Activated T-cell treated with anti-CD3 and anti-CD28 coated beads, Interleukin-2, amount 50 U/mL, for 48 hours (primary cell): ENCODE measurements at regions not wholly inside any gene's neighbourhood (a gene's known extent, or its start where the extent isn't known, plus 50 kb on each side); places are given as distances from the start of the nearest gene placed in this dataset.
"Not testable (repeated sequence)": the region's sequence is repeated elsewhere in the genome, so short reads cannot be mapped to it uniquely, and the experiment has no call there.

ENCODE experiments used
- DNase-seq, 2 experiments: peaks; one replicate each; pipeline ENCODE4 v3.0.0-alpha.2; 2020

GRCh38 chr7:130789436-130789835, 55.4 kb upstream of the KLF14 start:
- DNase-seq: no peak

GRCh38 chr7:130791746-130792145, 57.7 kb upstream of the KLF14 start:
- no peak for DNase-seq

- no peak for DNase-seq
These were observed 60.0 kb upstream of the KLF14 start for GRCh38 chr7:130793855-130794618.

GRCh38 chr7:130794619-130794922, 60.6 kb upstream of the KLF14 start:
- DNase-seq: no peak

GRCh38 chr7:130796425-130796824, 62.4 kb upstream of the KLF14 start:
- DNase-seq: not testable (repeated sequence)

GRCh38 chr7:130803127-130803526, 69.1 kb upstream of the KLF14 start:
- no peak for DNase-seq

- no peak for DNase-seq
These were observed 70.2 kb upstream of the KLF14 start for GRCh38 chr7:130804220-130804619.

- DNase-seq: not testable (repeated sequence)
These were observed 78.8 kb upstream of the KLF14 start for GRCh38 chr7:130812819-130813218.

GRCh38 chr7:130814778-130815335, 80.8 kb upstream of the KLF14 start:
- no peak for DNase-seq

- no peak for DNase-seq
These were observed 84.0 kb upstream of the KLF14 start for GRCh38 chr7:130818056-130818455.

GRCh38 chr7:130821864-130822263, 87.9 kb upstream of the KLF14 start:
- DNase-seq: no peak

GRCh38 chr7:130822642-130823041, 88.6 kb upstream of the KLF14 start:
- DNase-seq: no peak

- DNase-seq: no peak
These were observed 89.1 kb upstream of the KLF14 start for GRCh38 chr7:130823060-130823459.

GRCh38 chr7:130825819-130826218, 91.8 kb upstream of the KLF14 start:
- no peak for DNase-seq

- DNase-seq: no peak
These were observed 95.4 kb upstream of the KLF14 start for GRCh38 chr7:130829415-130829814.

GRCh38 chr7:130831322-130831721, 97.3 kb upstream of the KLF14 start:
- no peak for DNase-seq

- no peak for DNase-seq
These were observed 97.9 kb upstream of the KLF14 start for GRCh38 chr7:130831817-130832481.

GRCh38 chr7:130838738-130839137, 104.7 kb upstream of the KLF14 start:
- DNase-seq: no peak

GRCh38 chr7:130840599-130840998, 106.6 kb upstream of the KLF14 start:
- DNase-seq: no peak

GRCh38 chr7:130841416-130841815, 107.4 kb upstream of the KLF14 start:
- DNase-seq: no peak

GRCh38 chr7:130843703-130844102, 109.7 kb upstream of the KLF14 start:
- no peak for DNase-seq

- no peak for DNase-seq
These were observed 111.0 kb upstream of the KLF14 start for GRCh38 chr7:130844811-130845580.

- no peak for DNase-seq
These were observed 111.6 kb upstream of the KLF14 start for GRCh38 chr7:130845581-130846085.
